ENCODE measurements at regions not wholly inside any gene's neighbourhood (a gene's known extent, or its start where the extent isn't known, plus 50 kb on each side); places are given as distances from the start of the nearest gene placed in this dataset.

- DNase-seq (no peak), ATAC-seq (ENCODE audit: low read depth) (no peak)
- Histone ChIP-seq H3K27ac (ENCODE audit: low read length in 2 of 2) (no peak overlapping the region), H2AFZ (ENCODE audit: insufficient read depth, low read depth, low read length, poor library complexity, severe bottlenecking) (no peak overlapping the region), H3K4me1 (ENCODE audit: control insufficient read depth in 2 of 2, insufficient read depth in 2 of 2, low read length in 2 of 2) (no peaks in the 10 kb centered on the region), H3K4me2 (replicated peaks; ENCODE audit: low read depth, low read length, poor library complexity, severe bottlenecking) (no peak overlapping the region), H3K79me2 (ENCODE audit: control insufficient read depth, insufficient read depth, low read length) (no peaks in the 10 kb centered on the region), H3K27me3 (replicated peaks in 1 of 4; ENCODE audit: control extremely low read depth in 1 of 4, control insufficient read depth in 3 of 4, insufficient read depth in 4 of 4, low read length in 3 of 4) (no peaks in the 10 kb centered on the region), H3K36me3 (replicated peaks in 1 of 2; ENCODE audit: control extremely low read depth in 1 of 2, control insufficient read depth in 1 of 2, extremely low read depth in 1 of 2, insufficient read depth in 2 of 2, low read length in 1 of 2) (no peaks in the 10 kb centered on the region), H3K4me3 (ENCODE audit: control extremely low read depth in 1 of 5, extremely low read depth in 1 of 5, insufficient read depth in 1 of 5, low read depth in 2 of 5, low read length in 4 of 5) (no peak overlapping the region), H4K20me1 (ENCODE audit: control insufficient read depth, insufficient read depth, low read length, poor library complexity, severe bottlenecking) (no peaks in the 10 kb centered on the region), H3K9me3 (ENCODE audit: control extremely low read depth in 1 of 3, control insufficient read depth in 2 of 3, insufficient read depth in 1 of 3, low read length in 2 of 3) (no peaks in the 10 kb centered on the region), H3K9ac (ENCODE audit: low read length) (no peak overlapping the region)
- Mint-ChIP-seq H3K27me3 (no peaks in the 10 kb centered on the region), H3K4me1 (no peaks in the 10 kb centered on the region), H3K9me3 (ENCODE audit: insufficient read depth) (no peaks in the 10 kb centered on the region), H3K4me3 (no peak overlapping the region), H3K27ac (no peak overlapping the region)
- POLR2A ChIA-PET = no interaction called here
- intact Hi-C loops (cut with micrococcal nuclease) = no loop called here
- CTCF ChIA-PET = no interaction called here
- WGBS (ENCODE audit: insufficient coverage) = no CpG with 5 or more reads among the region's 4 CpGs
- no peak for TF ChIP-seq CTCF (IDR thresholded peaks at IDR 0.05)
- no peak for TF ChIP-seq EZH2 (IDR thresholded peaks at IDR 0.05; ENCODE audit: borderline replicate concordance, insufficient read depth, low read depth, low read length, poor library complexity, severe bottlenecking)
Measured at GRCh38 chr20:12573442-12573841, 435.3 kb upstream of the SPTLC3 start.

GRCh38 chr20:12575352-12576095, 433.2 kb upstream of the SPTLC3 start:
- Histone ChIP-seq H3K4me2 (replicated peaks; ENCODE audit: low read depth, low read length, poor library complexity, severe bottlenecking) (no peak overlapping the region), H3K4me3 (ENCODE audit: control extremely low read depth in 1 of 5, extremely low read depth in 1 of 5, insufficient read depth in 1 of 5, low read depth in 2 of 5, low read length in 4 of 5) (no peak overlapping the region), H4K20me1 (ENCODE audit: control insufficient read depth, insufficient read depth, low read length, poor library complexity, severe bottlenecking) (no peaks in the 10 kb centered on the region), H3K9me3 (ENCODE audit: control extremely low read depth in 1 of 3, control insufficient read depth in 2 of 3, insufficient read depth in 1 of 3, low read length in 2 of 3) (no peaks in the 10 kb centered on the region), H3K4me1 (ENCODE audit: control insufficient read depth in 2 of 2, insufficient read depth in 2 of 2, low read length in 2 of 2) (no peaks in the 10 kb centered on the region), H3K9ac (ENCODE audit: low read length) (no peak overlapping the region), H3K27me3 (replicated peaks in 1 of 4; ENCODE audit: control extremely low read depth in 1 of 4, control insufficient read depth in 3 of 4, insufficient read depth in 4 of 4, low read length in 3 of 4) (no peaks in the 10 kb centered on the region), H2AFZ (ENCODE audit: insufficient read depth, low read depth, low read length, poor library complexity, severe bottlenecking) (no peak overlapping the region), H3K36me3 (replicated peaks in 1 of 2; ENCODE audit: control extremely low read depth in 1 of 2, control insufficient read depth in 1 of 2, extremely low read depth in 1 of 2, insufficient read depth in 2 of 2, low read length in 1 of 2) (no peaks in the 10 kb centered on the region), H3K79me2 (ENCODE audit: control insufficient read depth, insufficient read depth, low read length) (no peaks in the 10 kb centered on the region), H3K27ac (ENCODE audit: low read length in 2 of 2) (no peak overlapping the region)
- ChIA-PET CTCF (no interaction called here), POLR2A (no interaction called here)
- intact Hi-C loops (cut with micrococcal nuclease) = no loop called here
- DNase-seq (no peak), ATAC-seq (ENCODE audit: low read depth) (no peak)
- Mint-ChIP-seq H3K9me3 (ENCODE audit: insufficient read depth) (no peaks in the 10 kb centered on the region), H3K27me3 (no peaks in the 10 kb centered on the region), H3K27ac (no peak overlapping the region), H3K4me3 (no peak overlapping the region), H3K4me1 (no peaks in the 10 kb centered on the region)
- TF ChIP-seq EZH2 (IDR thresholded peaks at IDR 0.05; ENCODE audit: borderline replicate concordance, insufficient read depth, low read depth, low read length, poor library complexity, severe bottlenecking) (no peak), CTCF (IDR thresholded peaks at IDR 0.05) (no peak)
- 94% methylated on average over 3 of the region's 4 CpGs for WGBS (ENCODE audit: insufficient coverage)

Measured in B cell (primary cell).